Kidney (tissue), 13 donors: ENCODE measurements at regions not wholly inside any gene's neighbourhood (a gene's known extent, or its start where the extent isn't known, plus 50 kb on each side); places are given as distances from the start of the nearest gene placed in this dataset.

Experiments used
- DNase-seq, 5 donors: peaks; one replicate each; pipeline ENCODE4 v3.0.0-alpha.2; 2013 to 2020
- FAIRE-seq: peaks from 2 replicates; lab custom pipeline; 2012; peaks lifted over from hg19 to GRCh38; lab: Jason Lieb, UNC
- H3K27ac ChIP-seq, 2 donors: one replicate each; pipeline ENCODE4 v1.7.0; 2013; ENCODE audit warnings: low read depth in 2 of 2, low read length in 2 of 2, inconsistent platforms in 1 of 2
- H3K27me3 ChIP-seq: one replicate; pipeline ENCODE4 v1.7.1; 2013; ENCODE audit warnings: low read length, inconsistent platforms; ENCODE audit not compliant: control insufficient read depth, insufficient read depth
- H3K36me3 ChIP-seq, 3 donors: one replicate each; pipeline versions ENCODE4 v1.7.0 to v1.7.1; 2013; ENCODE audit warnings: low read length in 3 of 3, control low read depth in 1 of 3, inconsistent platforms in 1 of 3; ENCODE audit not compliant: insufficient read depth in 3 of 3, control insufficient read depth in 2 of 3
- H3K4me1 ChIP-seq, 3 donors: one replicate each; pipeline versions ENCODE4 v1.7.0 to v1.7.1; 2013; ENCODE audit warnings: low read length in 3 of 3, inconsistent platforms in 1 of 3, low read depth in 1 of 3; ENCODE audit not compliant: control insufficient read depth in 2 of 3, insufficient read depth in 2 of 3
- H3K4me3 ChIP-seq, 3 donors: one replicate each; pipeline versions ENCODE4 v1.7.0 to v1.8.1; 2013; ENCODE audit warnings: low read length in 3 of 3, control low read depth in 1 of 3, inconsistent platforms in 1 of 3
- H3K9ac ChIP-seq, 3 donors: one replicate each; pipeline versions ENCODE4 v1.7.0 to v1.7.1; 2013; ENCODE audit warnings: low read length in 3 of 3, control low read depth in 1 of 3, inconsistent platforms in 1 of 3
- H3K9me3 ChIP-seq, 3 donors: one replicate each; pipeline versions ENCODE4 v1.7.0 to v1.7.1; 2013; ENCODE audit warnings: low read length in 3 of 3, control low read depth in 1 of 3, inconsistent platforms in 1 of 3; ENCODE audit not compliant: control insufficient read depth in 2 of 3, insufficient read depth in 1 of 3
- CTCF ChIP-seq: IDR thresholded peaks from 3 replicates; pipeline ENCODE4 v1.5.1; 2012; ENCODE audit warnings: mild to moderate bottlenecking, moderate library complexity, borderline replicate concordance; ENCODE audit not compliant: insufficient read depth; ENCODE audit errors: extremely low read depth
- intact Hi-C: fragments of 100-400 bp; cut with DNase I; formaldehyde crosslinking; loops from one replicate; pipeline ENCODE4 v1.11.1; 2022
- donor health status: control.
- donor health status: control.
- donor health status: control.
- donor health status: control.
- donor health status: control.
- donor health status: DM: yes; HTN: yes; CAD: no.
- donor health status: Normal renal cell carcinoma (clear cell type).

GRCh38 chr4:136917312-136918110, 614.8 kb downstream of the PCDH18 start:
- FAIRE-seq, result no peak
- Histone ChIP-seq H3K27me3 (no peaks in the 10 kb centered on the region), H3K4me1 (peaks cover 0 to 10% (median 0%) of the 10 kb centered on the region in 3 donors), H3K36me3 (no peaks in the 10 kb centered on the region), H3K9ac (no peak overlapping the region), H3K27ac (no peak overlapping the region), H3K9me3 (no peaks in the 10 kb centered on the region), H3K4me3 (no peak overlapping the region)
- intact Hi-C loops, result no loop called here
- no peak for TF ChIP-seq CTCF
- peak in 1 of 5 donors; percentile 29 for DNase-seq

GRCh38 chr4:136909626-136910025, 622.7 kb downstream of the PCDH18 start:
- H3K4me3 ChIP-seq, result no peak overlapping the region
- intact Hi-C loops, result no loop called here
- TF ChIP-seq CTCF, result no peak
- no peak overlapping the region for H3K27ac ChIP-seq
- no peak overlapping the region for H3K9ac ChIP-seq
- FAIRE-seq (no peak), DNase-seq (peak in 1 of 5 donors; percentile 14)
- no peaks in the 10 kb centered on the region for H3K36me3 ChIP-seq
- no peaks in the 10 kb centered on the region for H3K9me3 ChIP-seq
- H3K27me3 ChIP-seq, result no peaks in the 10 kb centered on the region
- H3K4me1 ChIP-seq, result no peaks in the 10 kb centered on the region

GRCh38 chr4:136908122-136908521, 624.2 kb downstream of the PCDH18 start:
- FAIRE-seq, result no peak
- H3K4me1 ChIP-seq, result no peaks in the 10 kb centered on the region

More at GRCh38 chr4:136908122-136908521, 624.2 kb downstream of the PCDH18 start:
- H3K9me3 ChIP-seq, result no peaks in the 10 kb centered on the region
- H3K27me3 ChIP-seq, result no peaks in the 10 kb centered on the region
- no peak overlapping the region for H3K9ac ChIP-seq
- no peak overlapping the region for H3K4me3 ChIP-seq
- H3K36me3 ChIP-seq, result no peaks in the 10 kb centered on the region
- no peak for TF ChIP-seq CTCF
- no peak for DNase-seq
- intact Hi-C loops, result no loop called here
- no peak overlapping the region for H3K27ac ChIP-seq
